ENCODE measurements at regions not wholly inside any gene's neighbourhood (a gene's known extent, or its start where the extent isn't known, plus 50 kb on each side); places are given as distances from the start of the nearest gene placed in this dataset.

DNA sequence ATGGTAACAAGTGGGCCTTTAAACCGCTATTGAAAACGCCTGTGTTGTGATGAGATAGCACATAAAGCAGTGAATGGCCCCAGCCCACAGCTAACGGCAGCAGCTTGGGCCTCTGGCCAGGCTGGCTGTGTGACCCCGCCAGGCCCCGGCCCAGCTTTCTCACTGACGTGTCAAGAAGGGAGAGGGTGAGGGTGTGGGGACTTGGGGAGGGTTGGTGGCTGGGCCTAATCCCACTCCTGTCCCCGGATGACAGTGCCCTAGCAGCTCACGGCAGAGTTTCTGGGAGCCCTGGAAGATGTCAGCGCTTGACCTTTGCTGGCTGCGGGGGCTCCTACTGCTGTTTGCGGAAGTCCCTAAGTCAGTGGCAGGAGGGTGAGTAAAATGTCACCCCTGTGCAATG is 88.9 kb upstream of the SHH start:
- DNase-seq, result no peak

- no peak for DNase-seq
Measured at GRCh38 chr7:155899596-155899995, 87.3 kb upstream of the SHH start.

DNA sequence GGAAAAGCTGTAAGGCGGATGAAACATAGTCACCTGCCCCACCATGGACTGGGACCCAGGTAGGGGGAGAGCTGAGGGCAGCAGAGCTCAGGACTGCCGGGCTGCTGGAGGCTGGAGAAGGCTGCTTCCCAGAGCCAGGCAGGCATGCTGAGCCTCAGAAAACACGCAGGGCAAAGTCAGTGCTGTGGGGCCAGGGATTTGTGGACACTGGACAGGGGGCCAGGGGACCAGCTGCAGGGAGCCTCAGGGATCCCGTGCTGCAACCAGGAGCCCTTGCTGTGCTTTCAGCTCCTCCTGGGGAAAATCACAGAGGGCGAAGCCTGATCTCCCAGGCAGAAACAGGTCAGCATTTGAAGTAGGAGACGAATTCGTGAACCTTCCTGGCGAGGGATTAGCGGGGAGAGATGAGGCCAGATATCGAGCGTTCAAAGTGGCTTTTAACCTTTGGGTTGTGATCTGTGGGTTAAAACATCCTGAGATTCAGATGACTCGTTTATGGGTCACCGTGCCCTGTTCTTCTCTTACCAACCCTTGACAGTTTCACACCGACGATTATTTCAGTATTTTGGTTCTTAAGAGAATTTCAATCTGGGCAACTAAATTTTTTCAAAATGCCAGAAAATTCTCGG is 85.6 kb upstream of the SHH start:
- no peak for DNase-seq

DNA sequence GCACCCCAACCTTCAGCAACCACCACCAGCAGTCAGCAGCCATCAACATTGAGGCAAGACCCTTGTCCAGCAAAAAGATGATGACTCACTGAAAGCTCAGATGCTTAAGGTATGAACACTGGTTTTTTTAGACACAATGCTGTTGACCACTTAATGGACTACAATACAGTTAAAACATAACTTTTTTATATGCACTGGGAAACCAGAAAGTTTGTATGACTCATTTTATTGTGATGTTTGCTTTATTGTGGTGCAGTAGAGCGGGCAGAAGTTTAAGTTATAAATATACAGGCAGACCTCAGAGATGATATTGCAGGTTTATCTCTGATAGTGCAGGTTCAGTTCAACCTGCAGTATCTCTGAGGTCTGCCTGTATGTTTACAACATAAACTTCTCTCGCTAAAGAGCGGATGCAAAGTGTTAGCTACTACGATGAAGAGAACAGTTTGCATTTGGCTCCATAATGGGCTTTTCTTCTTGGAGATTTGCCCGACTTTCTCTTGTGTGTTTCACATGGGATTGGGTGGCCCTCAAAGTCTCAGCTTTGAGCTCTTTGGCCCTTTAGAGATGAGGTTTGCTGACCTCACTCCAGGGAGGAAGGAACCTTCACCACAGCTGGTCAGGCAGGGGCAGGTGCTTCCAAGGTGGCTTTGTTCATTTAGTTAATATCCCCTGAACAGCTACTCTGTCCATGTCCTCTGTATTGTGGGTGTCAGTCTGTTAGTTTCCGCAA is 84.4 kb upstream of the SHH start:
- no peak for DNase-seq

DNA sequence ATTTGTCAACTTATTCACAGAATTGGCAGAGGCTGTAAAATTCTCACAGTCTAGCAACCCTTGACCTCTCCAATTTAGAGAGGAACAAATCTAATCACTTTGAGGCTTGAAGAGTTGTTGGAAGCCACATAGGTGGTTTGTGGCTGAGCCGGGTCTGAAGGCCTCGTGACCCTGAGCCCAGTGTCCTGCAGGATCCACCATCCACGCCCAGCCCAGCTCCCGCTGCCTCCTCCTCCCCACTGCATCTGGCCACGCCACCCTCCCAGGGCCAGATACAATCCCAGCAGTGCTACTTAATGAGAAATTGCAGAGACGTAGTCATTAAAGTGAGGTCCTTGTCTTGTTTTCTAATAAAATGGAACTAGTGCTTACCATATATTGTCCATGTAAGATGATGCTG is 81.4 kb upstream of the SHH start:
- no peak for DNase-seq

DNA sequence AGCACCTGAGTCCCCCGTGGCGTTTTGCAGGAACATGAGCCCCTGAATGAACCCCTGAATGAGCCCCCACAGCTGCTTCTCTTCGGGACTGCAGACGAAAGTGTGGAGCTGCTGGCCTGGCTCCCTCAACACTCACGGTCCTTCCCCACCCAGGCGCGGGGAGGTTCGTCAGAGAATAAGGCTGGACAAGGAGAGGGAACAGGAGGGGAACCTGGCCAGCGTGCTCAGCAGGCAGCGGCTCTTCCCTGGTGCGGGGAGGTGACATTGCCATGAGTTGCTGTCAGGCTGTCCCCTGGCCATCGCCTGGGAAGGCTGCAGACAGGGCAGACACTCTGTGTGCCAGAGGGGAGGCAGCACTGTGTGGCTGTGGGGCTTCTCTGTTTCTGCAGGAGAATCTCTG is 80.9 kb upstream of the SHH start:
- DNase-seq, result no peak

DNA sequence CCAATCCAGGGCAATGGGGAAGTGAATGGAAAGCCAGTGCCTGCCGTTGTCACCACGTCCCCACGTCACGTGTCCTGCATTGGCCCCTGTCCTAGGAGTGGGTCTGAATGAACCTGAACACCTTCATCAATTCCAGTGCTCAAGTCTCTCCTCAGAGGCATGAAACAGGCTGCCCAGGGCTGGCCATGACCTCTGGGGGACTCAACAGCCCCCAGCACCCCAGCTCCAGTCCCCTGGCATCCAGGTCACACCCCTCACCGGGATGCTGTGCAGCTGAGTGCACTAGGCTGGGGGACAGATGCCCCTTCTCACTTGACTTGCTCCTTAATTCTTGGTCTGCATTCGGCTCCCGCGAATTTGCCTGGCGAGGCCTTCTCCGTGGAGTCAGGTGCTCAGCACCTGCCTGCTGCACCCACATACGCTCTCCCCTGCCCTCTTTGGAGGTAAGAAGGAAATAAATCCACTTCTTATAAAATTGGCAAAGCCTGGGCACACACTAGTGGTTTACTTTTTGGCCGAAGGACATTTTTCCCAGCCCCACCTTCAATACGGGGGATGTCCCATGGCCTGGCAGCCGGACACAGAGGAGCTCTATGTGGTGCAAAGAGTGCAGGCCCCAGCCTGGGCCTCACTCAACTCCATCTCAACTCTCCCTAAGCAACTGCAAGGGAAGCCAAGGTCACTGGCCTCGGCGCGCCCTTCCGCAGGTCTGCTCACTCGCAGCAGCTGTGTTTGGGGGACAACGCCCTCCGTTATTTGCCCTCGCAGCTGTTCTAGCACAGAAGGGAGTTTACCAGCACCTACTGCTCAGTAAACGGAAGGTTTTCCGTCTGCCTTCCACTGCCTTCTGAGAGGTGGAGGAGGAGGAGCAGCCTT is 77.6 kb upstream of the SHH start:
- no peak for DNase-seq

DNA sequence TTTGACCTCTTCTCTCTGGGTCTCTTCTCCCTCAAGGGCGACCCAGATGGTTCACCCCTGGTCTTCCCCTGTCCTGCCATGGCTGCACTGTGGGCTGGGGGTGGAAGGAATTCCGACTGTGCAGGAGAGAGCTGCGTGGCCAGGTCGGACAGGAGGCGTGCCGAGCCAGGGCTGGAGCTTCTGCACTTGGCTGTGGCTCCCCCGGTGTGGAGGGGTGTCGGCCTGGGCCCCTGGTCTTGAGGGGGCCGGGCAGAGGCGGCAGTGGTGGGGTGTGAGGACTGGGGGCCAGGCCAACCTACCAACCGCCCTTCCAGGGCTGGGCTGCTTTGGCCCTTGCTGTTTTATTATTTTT is 74.9 kb upstream of the SHH start:
- no peak for DNase-seq

- DNase-seq, result no peak
Measured at GRCh38 chr7:155886391-155887173, 74.3 kb upstream of the SHH start.

DNA sequence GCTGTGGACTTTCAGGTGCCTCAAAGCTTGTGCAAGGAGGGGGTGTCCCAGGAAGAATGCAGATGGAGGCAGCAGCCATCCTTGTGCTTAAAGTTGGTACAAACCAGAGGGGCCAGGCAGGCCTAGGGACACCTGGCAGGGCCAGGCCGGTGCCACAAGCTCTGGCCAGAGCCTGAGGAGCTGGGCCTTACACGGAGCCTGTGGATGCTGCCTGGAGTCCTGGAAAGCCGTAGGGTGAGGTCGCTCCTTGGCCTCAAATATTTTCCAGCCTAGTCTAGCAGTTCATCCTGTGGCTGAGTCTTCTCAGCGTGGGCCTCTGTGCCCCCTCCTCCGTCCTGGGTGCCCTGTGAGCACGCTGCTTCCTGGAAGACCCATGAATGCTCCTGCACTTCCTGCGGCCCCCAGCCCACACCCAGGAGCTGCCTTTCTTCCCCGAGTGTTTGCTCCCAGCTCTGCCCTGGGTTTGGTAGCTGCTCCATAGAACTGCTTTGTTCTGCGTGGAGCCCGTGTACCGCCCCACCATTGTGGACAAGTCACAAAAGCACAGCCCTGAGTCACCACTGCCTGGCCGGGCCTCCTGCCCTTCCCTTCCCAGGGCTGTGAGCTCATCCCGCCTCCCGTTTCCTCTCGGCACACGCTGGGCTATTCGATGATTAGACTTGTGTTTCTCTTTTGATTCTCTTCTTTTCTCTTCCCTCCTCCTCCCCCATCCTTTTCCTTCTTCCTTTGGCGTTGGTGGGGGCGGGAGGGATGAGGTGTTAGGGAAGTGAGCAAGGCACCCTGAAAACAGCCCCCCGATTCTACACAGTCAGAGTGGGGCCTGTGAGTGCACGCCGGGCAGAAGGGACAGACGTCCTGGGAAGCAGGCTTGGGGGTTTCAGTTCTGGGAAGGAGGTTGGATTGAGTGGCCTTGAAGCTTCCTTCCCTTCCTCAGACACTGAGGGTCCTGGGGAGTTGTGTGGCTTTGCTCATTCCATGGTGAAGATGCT is 73.2 kb upstream of the SHH start:
- no peak for DNase-seq

DNA sequence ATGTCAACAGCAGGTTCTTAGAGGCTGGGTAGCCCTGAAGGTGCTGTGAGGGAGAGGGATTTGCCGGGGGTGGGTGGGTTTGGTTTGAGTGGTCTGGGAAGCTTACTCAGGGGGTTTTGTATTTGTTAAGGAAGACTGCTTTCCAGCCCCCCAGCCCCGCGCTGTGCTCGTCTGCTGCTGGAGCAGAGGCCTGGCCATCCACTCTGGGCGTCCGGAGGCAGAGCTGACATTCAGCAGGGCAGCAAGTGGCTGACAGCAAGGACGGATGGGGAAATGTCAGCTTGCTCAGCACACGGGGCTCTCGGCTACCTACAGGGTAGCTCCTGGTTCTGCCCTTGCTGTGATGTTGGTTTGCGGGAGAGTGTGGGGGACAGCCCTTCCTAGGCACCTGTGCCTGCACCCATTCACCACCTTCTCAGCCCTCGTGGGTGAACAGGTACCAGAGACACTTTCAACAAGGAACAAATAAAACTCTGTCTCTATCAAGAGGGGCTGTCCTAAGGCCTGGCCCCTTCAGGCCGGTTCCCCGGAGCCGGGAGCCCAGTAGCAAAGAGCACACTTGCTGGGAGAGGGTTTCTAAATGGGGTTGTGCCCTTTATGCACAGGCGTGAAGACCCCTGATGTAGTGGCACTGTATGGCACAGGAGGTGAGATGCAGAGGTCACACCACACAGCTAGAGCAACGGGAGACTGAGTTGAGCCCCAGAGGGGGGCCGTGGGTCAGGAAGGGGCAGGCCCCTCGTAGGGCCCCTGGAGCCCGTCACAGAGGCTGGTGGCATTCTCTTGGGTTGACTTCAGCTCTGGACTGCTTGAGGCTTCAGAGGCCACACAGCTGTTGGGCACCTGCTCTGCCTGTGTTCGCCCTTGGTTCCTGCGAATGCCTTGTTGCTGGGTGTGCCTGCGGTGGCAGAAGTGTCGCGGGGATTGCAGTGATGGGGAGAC is 72.2 kb upstream of the SHH start:
- no peak for DNase-seq

DNA sequence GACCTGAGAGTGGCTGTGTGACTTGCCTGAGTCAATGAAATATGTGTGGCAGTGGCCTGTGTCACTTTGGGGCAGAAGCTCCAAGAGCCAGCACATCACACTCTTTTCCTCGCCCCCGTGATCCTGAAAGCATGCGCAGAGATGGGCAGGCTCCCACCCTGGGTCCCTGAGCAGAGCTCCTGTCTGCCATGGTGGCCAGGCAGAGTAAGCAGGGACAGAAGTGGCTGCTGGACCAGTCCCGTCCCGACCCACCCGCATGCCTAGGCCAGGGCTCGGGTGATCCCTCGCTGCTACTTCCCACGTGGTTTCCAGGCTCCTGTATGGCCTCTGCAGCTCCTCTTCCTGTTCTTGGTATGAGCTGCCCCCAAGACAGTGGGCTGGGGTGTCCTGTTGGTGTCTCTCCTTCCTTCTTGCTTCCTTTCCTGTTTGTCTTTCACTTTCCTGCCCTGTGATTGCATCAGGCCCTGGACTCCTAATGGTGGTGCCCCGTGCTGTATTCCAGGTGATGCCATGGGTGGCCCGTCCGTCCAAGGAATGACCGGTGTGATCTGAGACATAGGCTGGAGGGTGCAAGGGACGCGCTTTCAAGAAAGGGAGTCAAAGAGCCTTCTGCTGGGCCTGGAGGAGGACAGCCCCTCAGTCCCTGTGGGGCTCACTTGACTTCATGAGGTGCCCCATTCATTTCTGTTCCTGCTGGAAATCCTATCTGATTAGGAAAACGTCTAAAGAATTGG is 71.4 kb upstream of the SHH start:
- no peak for DNase-seq

GRCh38 chr7:155882596-155882995 is 70.3 kb upstream of the SHH start:
- DNase-seq, result no peak

- no peak for DNase-seq
Measured at GRCh38 chr7:155881471-155882350, 69.4 kb upstream of the SHH start.

- no peak for DNase-seq
Measured at GRCh38 chr7:155880721-155881120, 68.5 kb upstream of the SHH start.

DNA sequence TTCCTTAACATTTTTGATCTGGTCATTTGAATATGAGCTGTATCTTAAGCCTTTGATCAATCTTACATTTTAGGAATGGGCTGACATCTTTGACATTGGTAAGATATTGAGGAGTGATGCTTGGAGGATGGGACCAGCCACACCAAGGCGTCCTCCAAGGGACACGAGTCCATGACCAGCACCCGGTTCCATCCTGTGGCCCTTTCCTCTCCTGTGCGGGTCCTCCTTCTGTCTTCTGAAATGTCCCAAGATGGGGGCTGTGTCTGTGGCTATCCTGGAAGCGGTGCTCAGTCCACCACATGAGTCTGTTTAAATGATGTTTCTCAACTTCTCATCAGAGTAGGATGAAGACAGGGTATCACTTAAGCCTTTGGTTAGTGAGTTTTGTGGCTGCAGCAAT is 67.3 kb upstream of the SHH start:
- DNase-seq, result no peak

- no peak for DNase-seq
Measured at GRCh38 chr7:155878674-155879073, 66.4 kb upstream of the SHH start.

DNA sequence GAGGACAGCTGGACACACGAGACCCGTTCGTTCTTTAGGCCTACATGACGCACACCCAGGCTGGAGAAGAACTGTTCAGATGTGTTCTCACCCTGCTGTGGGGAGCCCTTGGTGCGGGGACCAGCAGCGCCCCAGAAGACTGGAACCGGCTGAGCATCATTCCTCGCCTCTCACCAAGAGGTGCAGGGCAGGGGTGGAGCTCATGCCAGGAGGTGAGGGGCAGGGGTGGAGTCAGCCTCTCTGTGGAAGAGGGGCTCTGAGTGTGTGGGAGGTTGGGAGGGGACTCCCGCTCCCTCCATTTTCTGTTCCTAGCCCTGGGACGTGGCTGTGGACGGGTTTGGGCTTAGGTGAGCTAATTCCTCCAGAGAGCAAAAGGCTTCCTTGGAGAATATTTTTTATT is 66.0 kb upstream of the SHH start:
- DNase-seq, result no peak

DNA sequence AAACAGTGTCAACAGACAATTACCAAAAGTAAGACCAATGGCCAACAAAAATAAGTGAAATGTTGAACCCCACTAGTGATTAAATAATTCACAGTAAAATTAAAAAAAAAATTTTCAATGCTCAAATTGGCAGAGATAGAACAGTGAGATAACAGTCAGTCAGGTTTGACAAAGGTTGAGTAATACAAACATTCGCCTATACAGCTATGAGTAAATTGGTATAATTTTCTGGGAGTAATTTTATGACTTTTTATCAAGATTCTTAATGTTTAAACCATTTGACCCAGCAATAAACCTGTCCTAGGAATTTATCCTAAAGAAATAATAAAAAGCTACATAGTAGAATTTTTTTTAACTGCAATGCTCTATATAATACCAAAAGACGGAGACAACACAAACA is 64.9 kb upstream of the SHH start:
- no peak for DNase-seq
